Neural cell (in vitro differentiated cells): ENCODE measurements at regions not wholly inside any gene's neighbourhood (a gene's known extent, or its start where the extent isn't known, plus 50 kb on each side); places are given as distances from the start of the nearest gene placed in this dataset.

Experiments used
- H2AFZ ChIP-seq: fragments of 200-600, 300-800 bp; sonication (generic), shearing (Covaris generic); 2 replicates; pipeline ENCODE4 v1.6.0; 2014; ENCODE audit warnings: low read depth, mild to moderate bottlenecking, antibody characterized with exemption, low read length, moderate library complexity
- H3F3A ChIP-seq: fragments of 200-600 bp; shearing (Covaris generic); 2 replicates; pipeline ENCODE4 v1.6.1; 2016; ENCODE audit warnings: mild to moderate bottlenecking, moderate library complexity, mixed read lengths, antibody characterized with exemption, low read length; ENCODE audit not compliant: insufficient read depth, poor library complexity, severe bottlenecking
- H3K27ac ChIP-seq: fragments of 200-600, 300-800 bp; sonication (generic), shearing (Covaris generic); 2 replicates; pipeline ENCODE4 v1.5.1; 2014; ENCODE audit warnings: mild to moderate bottlenecking, low read length, moderate library complexity
- H3K27me3 ChIP-seq: fragments of 300-800, 200-600 bp; sonication (generic), shearing (Covaris generic); 2 replicates; pipeline ENCODE4 v1.6.0; 2014; ENCODE audit warnings: mild to moderate bottlenecking, low read depth, low read length, moderate library complexity; ENCODE audit not compliant: insufficient read depth
- H3K36me3 ChIP-seq: fragments of 300-800, 200-600 bp; sonication (generic), shearing (Covaris generic); 2 replicates; pipeline ENCODE4 v1.5.1; 2014; ENCODE audit warnings: mild to moderate bottlenecking, antibody characterized with exemption, low read length, moderate library complexity; ENCODE audit not compliant: insufficient read depth
- H3K4me2 ChIP-seq: fragments of 300-800, 200-600 bp; sonication (generic), shearing (Covaris generic); 2 replicates; pipeline ENCODE4 v1.6.0; 2014; ENCODE audit warnings: mild to moderate bottlenecking, low read length
- H3K4me3 ChIP-seq: fragments of 300-800, 200-600 bp; sonication (generic), shearing (Covaris generic); 2 replicates; pipeline ENCODE4 v1.5.1; 2014; ENCODE audit warnings: mild to moderate bottlenecking, low read length, moderate library complexity
- H3K79me2 ChIP-seq: fragments of 200-600 bp; shearing (Covaris generic); replicated peaks from 2 replicates; pipeline ENCODE4 v1.6.0; 2014; ENCODE audit warnings: mild to moderate bottlenecking, low read length, moderate library complexity; ENCODE audit not compliant: insufficient read depth
- H3K9ac ChIP-seq: fragments of 300-800, 200-600 bp; sonication (generic), shearing (Covaris generic); 2 replicates; pipeline ENCODE4 v1.6.1; 2016; ENCODE audit warnings: mild to moderate bottlenecking, low read length, mixed read lengths
- H3K9me2 ChIP-seq: fragments of 200-600 bp; shearing (Covaris generic); 2 replicates; pipeline ENCODE4 v1.6.1; 2016; ENCODE audit warnings: mild to moderate bottlenecking, low read length, mixed read lengths; ENCODE audit not compliant: insufficient read depth
- H3K9me3 ChIP-seq: fragments of 200-600, 300-800 bp; sonication (generic), shearing (Covaris generic); 2 replicates; pipeline ENCODE4 v1.6.1; 2016; ENCODE audit warnings: mild to moderate bottlenecking, mixed run types, low read length, moderate library complexity, mixed read lengths
- H4K20me1 ChIP-seq: fragments of 200-600 bp; shearing (Covaris generic); 2 replicates; pipeline ENCODE4 v1.6.1; 2016; ENCODE audit warnings: mild to moderate bottlenecking, mixed run types; ENCODE audit not compliant: insufficient read depth
- EP300 ChIP-seq: fragments of 450-650 bp; conservative IDR thresholded peaks from 2 replicates; pipeline ENCODE4 v1.6.1; 2014; ENCODE audit warnings: antibody characterized with exemption, mild to moderate bottlenecking, moderate library complexity; ENCODE audit not compliant: poor library complexity, severe bottlenecking
- EZH2 ChIP-seq: fragments of 200-600, 300-800 bp; shearing (Covaris generic), sonication (generic); IDR thresholded peaks from 2 replicates; pipeline ENCODE4 v1.6.1; 2014; ENCODE audit warnings: antibody characterized with exemption, low read length, borderline replicate concordance, mild to moderate bottlenecking; ENCODE audit not compliant: insufficient read depth, poor library complexity, severe bottlenecking
- MXI1 ChIP-seq: fragments of 450-650 bp; conservative IDR thresholded peaks from 2 replicates; pipeline ENCODE4 v1.6.1; 2014; ENCODE audit warnings: antibody characterized with exemption, mild to moderate bottlenecking; ENCODE audit not compliant: poor library complexity, severe bottlenecking
- POLR2AphosphoS5 ChIP-seq: IDR thresholded peaks from 2 replicates; pipeline ENCODE4 v1.6.1; 2012
- RAD21 ChIP-seq: fragments of 450-650 bp; conservative IDR thresholded peaks from 2 replicates; pipeline ENCODE4 v1.6.1; 2014; ENCODE audit warnings: antibody characterized with exemption, mild to moderate bottlenecking, moderate library complexity
- SMC3 ChIP-seq: fragments of 450-650 bp; conservative IDR thresholded peaks from 2 replicates; pipeline ENCODE4 v1.6.1; 2014; ENCODE audit warnings: antibody characterized with exemption, mild to moderate bottlenecking, moderate library complexity; ENCODE audit not compliant: poor library complexity
- TAF1 ChIP-seq: IDR thresholded peaks from 2 replicates; pipeline ENCODE4 v1.6.1; 2012; ENCODE audit warnings: low read depth
- TF ChIP-seq, protein P1 (sequence below): fragments of 450-650 bp; IDR thresholded peaks from 2 replicates; pipeline ENCODE4 v1.5.1; 2014; ENCODE audit warnings: antibody characterized with exemption, mild to moderate bottlenecking, moderate library complexity; ENCODE audit not compliant: poor library complexity, severe bottlenecking
- TF ChIP-seq, protein P2 (sequence below): IDR thresholded peaks from 2 replicates; pipeline ENCODE4 v1.6.1; 2012; ENCODE audit warnings: borderline replicate concordance

- Histone ChIP-seq H4K20me1 (no peaks in the 10 kb centered on the region), H3K9ac (no peak overlapping the region), H3F3A (no peaks in the 10 kb centered on the region), H3K4me2 (no peak overlapping the region), H3K4me3 (no peak overlapping the region), H3K9me2 (no peaks in the 10 kb centered on the region), H3K27me3 (no peaks in the 10 kb centered on the region), H3K79me2 (no peaks in the 10 kb centered on the region), H3K36me3 (no peaks in the 10 kb centered on the region), H3K9me3 (no peaks in the 10 kb centered on the region), H2AFZ (no peak overlapping the region), H3K27ac (no peak overlapping the region)
- TF ChIP-seq, protein P1, sequence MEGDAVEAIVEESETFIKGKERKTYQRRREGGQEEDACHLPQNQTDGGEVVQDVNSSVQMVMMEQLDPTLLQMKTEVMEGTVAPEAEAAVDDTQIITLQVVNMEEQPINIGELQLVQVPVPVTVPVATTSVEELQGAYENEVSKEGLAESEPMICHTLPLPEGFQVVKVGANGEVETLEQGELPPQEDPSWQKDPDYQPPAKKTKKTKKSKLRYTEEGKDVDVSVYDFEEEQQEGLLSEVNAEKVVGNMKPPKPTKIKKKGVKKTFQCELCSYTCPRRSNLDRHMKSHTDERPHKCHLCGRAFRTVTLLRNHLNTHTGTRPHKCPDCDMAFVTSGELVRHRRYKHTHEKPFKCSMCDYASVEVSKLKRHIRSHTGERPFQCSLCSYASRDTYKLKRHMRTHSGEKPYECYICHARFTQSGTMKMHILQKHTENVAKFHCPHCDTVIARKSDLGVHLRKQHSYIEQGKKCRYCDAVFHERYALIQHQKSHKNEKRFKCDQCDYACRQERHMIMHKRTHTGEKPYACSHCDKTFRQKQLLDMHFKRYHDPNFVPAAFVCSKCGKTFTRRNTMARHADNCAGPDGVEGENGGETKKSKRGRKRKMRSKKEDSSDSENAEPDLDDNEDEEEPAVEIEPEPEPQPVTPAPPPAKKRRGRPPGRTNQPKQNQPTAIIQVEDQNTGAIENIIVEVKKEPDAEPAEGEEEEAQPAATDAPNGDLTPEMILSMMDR, result no peak
- no peak for TF ChIP-seq POLR2AphosphoS5
- no peak for TF ChIP-seq EP300
- TF ChIP-seq TAF1, result no peak
- TF ChIP-seq RAD21, result no peak
- TF ChIP-seq, protein P2, sequence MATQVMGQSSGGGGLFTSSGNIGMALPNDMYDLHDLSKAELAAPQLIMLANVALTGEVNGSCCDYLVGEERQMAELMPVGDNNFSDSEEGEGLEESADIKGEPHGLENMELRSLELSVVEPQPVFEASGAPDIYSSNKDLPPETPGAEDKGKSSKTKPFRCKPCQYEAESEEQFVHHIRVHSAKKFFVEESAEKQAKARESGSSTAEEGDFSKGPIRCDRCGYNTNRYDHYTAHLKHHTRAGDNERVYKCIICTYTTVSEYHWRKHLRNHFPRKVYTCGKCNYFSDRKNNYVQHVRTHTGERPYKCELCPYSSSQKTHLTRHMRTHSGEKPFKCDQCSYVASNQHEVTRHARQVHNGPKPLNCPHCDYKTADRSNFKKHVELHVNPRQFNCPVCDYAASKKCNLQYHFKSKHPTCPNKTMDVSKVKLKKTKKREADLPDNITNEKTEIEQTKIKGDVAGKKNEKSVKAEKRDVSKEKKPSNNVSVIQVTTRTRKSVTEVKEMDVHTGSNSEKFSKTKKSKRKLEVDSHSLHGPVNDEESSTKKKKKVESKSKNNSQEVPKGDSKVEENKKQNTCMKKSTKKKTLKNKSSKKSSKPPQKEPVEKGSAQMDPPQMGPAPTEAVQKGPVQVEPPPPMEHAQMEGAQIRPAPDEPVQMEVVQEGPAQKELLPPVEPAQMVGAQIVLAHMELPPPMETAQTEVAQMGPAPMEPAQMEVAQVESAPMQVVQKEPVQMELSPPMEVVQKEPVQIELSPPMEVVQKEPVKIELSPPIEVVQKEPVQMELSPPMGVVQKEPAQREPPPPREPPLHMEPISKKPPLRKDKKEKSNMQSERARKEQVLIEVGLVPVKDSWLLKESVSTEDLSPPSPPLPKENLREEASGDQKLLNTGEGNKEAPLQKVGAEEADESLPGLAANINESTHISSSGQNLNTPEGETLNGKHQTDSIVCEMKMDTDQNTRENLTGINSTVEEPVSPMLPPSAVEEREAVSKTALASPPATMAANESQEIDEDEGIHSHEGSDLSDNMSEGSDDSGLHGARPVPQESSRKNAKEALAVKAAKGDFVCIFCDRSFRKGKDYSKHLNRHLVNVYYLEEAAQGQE, result no peak
- no peak for TF ChIP-seq SMC3
- no peak for TF ChIP-seq MXI1
- TF ChIP-seq EZH2, result no peak
These were observed 219.3 kb upstream of the LDB2 start for GRCh38 chr4:17117746-17118145.

DNA sequence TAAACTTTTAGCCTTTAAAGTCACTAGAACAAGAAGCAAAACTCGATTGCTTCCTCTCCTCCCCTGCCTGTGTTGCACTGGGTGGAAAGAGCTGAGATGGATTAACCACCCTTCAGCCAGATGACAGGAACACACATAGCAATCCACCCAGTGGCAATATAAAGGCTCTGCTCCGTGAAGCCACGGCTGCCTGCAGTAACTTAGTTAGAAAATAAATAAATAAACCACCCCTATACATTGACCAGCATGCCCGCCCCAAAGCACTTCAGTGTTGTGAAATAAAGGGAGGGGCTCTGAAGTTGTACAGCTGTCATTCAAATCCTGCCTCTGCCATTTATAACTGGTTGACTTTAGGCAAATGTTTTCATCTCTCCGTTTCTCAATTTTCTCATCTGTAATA is 217.1 kb upstream of the LDB2 start:
- no peaks in the 10 kb centered on the region for H4K20me1 ChIP-seq
- no peak overlapping the region for H2AFZ ChIP-seq
- H3K79me2 ChIP-seq, result no peaks in the 10 kb centered on the region
- no peaks in the 10 kb centered on the region for H3K9me3 ChIP-seq
- H3K9ac ChIP-seq, result no peak overlapping the region
- H3K27me3 ChIP-seq, result no peaks in the 10 kb centered on the region
- no peak overlapping the region for H3K27ac ChIP-seq
- no peaks in the 10 kb centered on the region for H3K36me3 ChIP-seq
- H3K4me2 ChIP-seq, result no peak overlapping the region
- H3F3A ChIP-seq, result no peaks in the 10 kb centered on the region
- TF ChIP-seq MXI1 (no peak), EZH2 (no peak), RAD21 (no peak), SMC3 (no peak), TAF1 (no peak), POLR2AphosphoS5 (no peak), EP300 (no peak)
- TF ChIP-seq, protein P1, result no peak
- TF ChIP-seq, protein P2, result no peak
- no peak overlapping the region for H3K4me3 ChIP-seq
- no peaks in the 10 kb centered on the region for H3K9me2 ChIP-seq
